GM12892 (cell line): ENCODE measurements at regions not wholly inside any gene's neighbourhood (a gene's known extent, or its start where the extent isn't known, plus 50 kb on each side); places are given as distances from the start of the nearest gene placed in this dataset.

Experiments used
- POLR2A ChIP-seq: IDR thresholded peaks from 2 replicates; pipeline ENCODE4 v1.6.1; 2011; ENCODE audit warnings: low read depth, low read length, control low read depth
- POLR2AphosphoS5 ChIP-seq: IDR thresholded peaks from 2 replicates; pipeline ENCODE4 v1.6.1; 2011; ENCODE audit warnings: low read depth, low read length, control low read depth
- TAF1 ChIP-seq: IDR thresholded peaks from 2 replicates; pipeline ENCODE4 v1.6.1; 2011; ENCODE audit warnings: low read depth, mild to moderate bottlenecking, control low read depth, low read length, borderline replicate concordance

- TF ChIP-seq POLR2AphosphoS5, result no peak
- TF ChIP-seq POLR2A, result no peak
- TF ChIP-seq TAF1, result no peak
These were observed 154.2 kb upstream of the NEIL3 start for GRCh38 chr4:177155454-177155853.
